ENCODE measurements at regions not wholly inside any gene's neighbourhood (a gene's known extent, or its start where the extent isn't known, plus 50 kb on each side); places are given as distances from the start of the nearest gene placed in this dataset.

DNA sequence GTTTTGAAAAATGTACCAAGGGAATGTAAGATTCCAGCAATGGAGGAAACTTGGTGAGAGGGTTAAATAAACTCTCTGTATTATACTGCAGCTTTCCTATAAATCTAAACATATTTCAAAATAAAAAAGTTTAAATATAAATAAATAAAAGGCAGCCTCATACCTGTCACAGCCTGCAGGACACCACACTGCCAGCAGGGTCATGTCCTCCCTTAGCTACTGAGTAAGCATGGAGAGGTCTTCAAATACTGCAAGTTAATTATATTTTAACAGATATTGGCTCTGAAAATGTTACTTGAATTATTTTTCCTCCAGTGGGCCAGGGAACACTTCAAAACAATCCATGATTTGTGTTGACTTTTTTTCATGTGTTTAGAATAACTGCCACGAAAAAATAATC, 852.8 kb upstream of the PCDH7 start:
- peaks cover 4 to 23% (median 9%) of the 10 kb centered on the region in 7 donors for H3K9me3 Mint-ChIP-seq
- ATAC-seq (ENCODE audit: low read depth in 2 of 2) = no peak
- no peak overlapping the region for H3K27ac Mint-ChIP-seq
- DNase-seq = no peak
- no peaks in the 10 kb centered on the region for H3K4me1 Mint-ChIP-seq
- no peaks in the 10 kb centered on the region for H3K27me3 Mint-ChIP-seq
- H3K36me3 Mint-ChIP-seq = no peaks in the 10 kb centered on the region
- no peak overlapping the region for H3K4me3 Mint-ChIP-seq

DNA sequence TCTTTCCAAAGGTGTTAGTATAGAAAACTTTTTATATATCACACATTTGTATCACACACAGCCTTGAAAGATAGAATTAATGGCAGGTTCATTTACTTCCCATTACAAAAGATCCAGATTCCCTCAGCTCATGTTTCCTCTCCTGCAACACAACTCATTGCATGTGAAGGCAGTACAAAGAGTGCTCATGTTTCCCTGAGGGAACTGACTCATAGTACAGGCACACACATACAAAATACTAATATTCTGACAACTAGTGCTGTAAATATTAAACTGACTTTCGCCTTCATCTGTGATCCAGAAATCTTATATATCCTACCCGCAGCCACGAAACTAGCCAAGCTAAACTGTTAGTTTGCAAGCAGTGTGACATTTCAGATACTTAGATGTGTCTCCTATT, 819.8 kb upstream of the PCDH7 start:
- no peaks in the 10 kb centered on the region for H3K27me3 Mint-ChIP-seq
- ATAC-seq (ENCODE audit: low read depth in 2 of 2) = no peak
- no peaks in the 10 kb centered on the region for H3K36me3 Mint-ChIP-seq
- H3K27ac Mint-ChIP-seq = no peak overlapping the region
- peaks cover 0 to 3% (median 0%) of the 10 kb centered on the region in 7 donors for H3K9me3 Mint-ChIP-seq
- H3K4me1 Mint-ChIP-seq = no peaks in the 10 kb centered on the region
- DNase-seq = no peak
- H3K4me3 Mint-ChIP-seq = no peak overlapping the region

DNA sequence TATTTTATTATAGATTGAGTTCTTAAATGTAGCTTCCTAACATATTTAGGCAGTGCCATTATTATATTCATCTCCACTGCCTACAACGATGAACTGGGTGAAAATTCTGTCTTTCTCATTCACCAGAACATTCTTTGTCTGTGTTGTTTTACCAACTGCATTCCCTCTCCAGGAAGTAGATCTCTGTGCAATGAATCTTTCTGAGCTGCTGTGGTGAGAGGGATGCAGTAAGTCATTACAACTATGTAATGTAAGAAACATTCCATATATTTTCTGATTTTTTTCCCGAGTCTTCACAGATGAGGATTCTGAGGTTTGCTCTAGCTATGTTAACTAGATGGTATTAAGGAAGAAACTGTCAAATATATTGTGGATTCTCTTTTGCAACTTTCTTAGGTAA, 811.9 kb upstream of the PCDH7 start:
- H3K4me1 Mint-ChIP-seq = no peaks in the 10 kb centered on the region
- no peak for DNase-seq
- no peaks in the 10 kb centered on the region for H3K36me3 Mint-ChIP-seq
- ATAC-seq (ENCODE audit: low read depth in 2 of 2) = no peak
- H3K9me3 Mint-ChIP-seq = peaks cover 0 to 14% (median 3%) of the 10 kb centered on the region in 7 donors
- no peak overlapping the region for H3K4me3 Mint-ChIP-seq
- H3K27ac Mint-ChIP-seq = no peak overlapping the region
- H3K27me3 Mint-ChIP-seq = no peaks in the 10 kb centered on the region

DNA sequence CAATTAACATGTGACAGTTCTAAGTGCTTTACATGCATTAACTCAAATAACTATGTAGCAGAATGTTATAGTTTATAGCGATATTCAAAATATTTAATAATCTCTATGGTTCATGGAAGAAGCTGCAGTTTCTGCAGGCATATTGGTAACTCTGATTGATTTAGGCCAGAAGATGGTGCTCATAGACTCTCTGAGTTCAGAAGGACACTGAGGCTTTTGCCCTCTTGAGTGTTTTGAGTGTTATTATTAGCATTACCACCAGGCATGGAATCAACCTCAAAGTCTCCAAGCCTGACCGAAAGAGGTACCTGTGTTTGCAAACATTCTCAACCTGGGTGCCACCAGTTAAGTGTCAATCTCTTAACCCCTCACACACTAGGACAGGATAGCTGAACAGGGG, 792.3 kb upstream of the PCDH7 start:
- ATAC-seq (ENCODE audit: low read depth in 2 of 2) (no peak), DNase-seq (no peak)
- H3K9me3 Mint-ChIP-seq = peaks cover 1 to 10% (median 4%) of the 10 kb centered on the region in 7 donors
- H3K4me3 Mint-ChIP-seq = no peak overlapping the region
- H3K27ac Mint-ChIP-seq = no peak overlapping the region
- H3K36me3 Mint-ChIP-seq = no peaks in the 10 kb centered on the region
- H3K27me3 Mint-ChIP-seq = no peaks in the 10 kb centered on the region
- no peaks in the 10 kb centered on the region for H3K4me1 Mint-ChIP-seq

DNA sequence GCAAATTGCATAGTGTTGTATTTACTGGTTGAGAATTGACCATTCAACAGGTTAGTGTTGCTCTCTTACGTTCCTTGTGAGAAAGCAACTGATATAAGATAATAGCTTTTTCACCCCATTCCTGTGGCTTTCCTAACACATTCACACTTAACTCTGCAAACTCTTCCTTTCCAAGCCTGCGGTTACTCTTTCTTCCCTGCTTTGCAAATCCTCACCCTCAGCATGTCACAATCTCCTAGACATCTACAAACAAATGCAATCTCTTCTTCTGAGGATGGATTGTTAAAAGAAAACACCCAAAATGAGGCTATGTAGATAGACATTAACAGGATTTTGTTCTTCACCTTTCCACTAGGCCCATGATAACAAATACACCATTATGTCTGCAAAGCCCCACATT, 771.7 kb upstream of the PCDH7 start:
- peaks cover 0 to 7% (median 5%) of the 10 kb centered on the region in 7 donors for H3K9me3 Mint-ChIP-seq
- H3K27me3 Mint-ChIP-seq = no peaks in the 10 kb centered on the region
- DNase-seq (no peak), ATAC-seq (ENCODE audit: low read depth in 2 of 2) (no peak)
- H3K27ac Mint-ChIP-seq = no peak overlapping the region
- H3K36me3 Mint-ChIP-seq = no peaks in the 10 kb centered on the region
- H3K4me3 Mint-ChIP-seq = no peak overlapping the region
- no peaks in the 10 kb centered on the region for H3K4me1 Mint-ChIP-seq

DNA sequence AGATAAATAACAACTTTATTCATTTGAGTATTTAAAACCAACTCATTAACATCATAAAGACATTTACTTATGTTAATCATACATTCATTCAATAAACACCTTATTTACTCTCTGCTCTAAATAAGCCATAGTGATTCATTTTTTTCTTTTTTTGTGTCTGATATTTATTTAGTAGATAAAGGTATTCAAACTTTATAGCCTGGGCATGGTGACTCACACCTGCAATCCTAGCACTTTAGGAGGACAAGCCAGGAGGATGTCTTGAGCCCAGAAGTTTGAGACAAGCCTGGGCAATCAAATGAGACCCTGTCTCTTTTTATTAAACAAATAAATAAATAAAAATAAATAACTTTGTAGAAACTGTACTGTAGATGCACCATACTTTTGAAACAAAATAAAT, 771.3 kb upstream of the PCDH7 start:
- H3K27ac Mint-ChIP-seq = no peak overlapping the region
- no peak for ATAC-seq (ENCODE audit: low read depth in 2 of 2)
- H3K27me3 Mint-ChIP-seq = no peaks in the 10 kb centered on the region
- H3K4me1 Mint-ChIP-seq = no peaks in the 10 kb centered on the region
- H3K9me3 Mint-ChIP-seq = peaks cover 0 to 7% (median 3%) of the 10 kb centered on the region in 7 donors
- H3K36me3 Mint-ChIP-seq = no peaks in the 10 kb centered on the region
- no peak overlapping the region for H3K4me3 Mint-ChIP-seq
- DNase-seq = no peak

DNA sequence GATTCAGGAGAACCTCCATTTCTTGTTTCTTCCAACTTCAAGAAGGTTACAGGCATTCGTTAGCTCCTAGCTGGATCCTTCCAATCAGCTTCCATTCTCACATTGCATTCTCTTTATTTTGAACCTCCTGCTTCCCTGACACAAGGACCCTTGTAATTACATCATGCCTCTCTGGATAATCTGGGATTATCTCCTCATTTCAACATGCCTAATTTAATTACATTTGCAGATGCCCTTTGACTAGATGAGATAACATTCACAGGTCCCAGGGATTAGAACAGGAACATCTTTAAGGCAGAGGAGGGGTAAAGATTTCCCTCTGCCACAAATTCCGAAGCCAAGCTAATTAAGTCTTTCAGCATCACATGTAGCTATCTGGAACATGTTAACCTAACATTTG, 753.8 kb upstream of the PCDH7 start:
- no peak overlapping the region for H3K4me3 Mint-ChIP-seq
- DNase-seq = no peak
- H3K36me3 Mint-ChIP-seq = no peaks in the 10 kb centered on the region
- peaks cover 0 to 10% (median 0%) of the 10 kb centered on the region in 7 donors for H3K9me3 Mint-ChIP-seq
- ATAC-seq (ENCODE audit: low read depth in 2 of 2) = no peak
- H3K4me1 Mint-ChIP-seq = no peaks in the 10 kb centered on the region
- no peak overlapping the region for H3K27ac Mint-ChIP-seq
- H3K27me3 Mint-ChIP-seq = no peaks in the 10 kb centered on the region

DNA sequence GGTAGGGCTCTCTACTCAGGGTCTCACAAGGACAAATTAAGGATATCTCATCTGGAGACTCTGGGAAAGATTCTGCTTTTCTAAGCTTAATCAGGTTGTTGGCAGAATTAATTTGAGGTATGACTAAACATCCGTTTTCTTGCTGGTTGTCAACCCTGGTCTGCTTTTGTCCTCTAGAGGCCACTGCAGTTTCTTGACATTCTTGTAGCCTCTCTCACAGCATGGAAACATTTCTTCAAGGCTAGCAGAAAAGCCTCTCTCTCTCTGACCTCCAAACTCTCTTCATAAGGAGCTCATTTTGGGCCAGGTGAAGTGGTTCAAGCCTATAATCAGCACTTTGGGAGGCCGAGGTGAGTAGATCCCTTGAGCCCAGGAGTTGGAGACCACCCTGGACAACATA, 749.5 kb upstream of the PCDH7 start:
- Mint-ChIP-seq H3K4me3 (no peak overlapping the region), H3K4me1 (no peaks in the 10 kb centered on the region), H3K9me3 (peaks cover 0 to 4% (median 0%) of the 10 kb centered on the region in 7 donors), H3K36me3 (no peaks in the 10 kb centered on the region), H3K27ac (no peak overlapping the region), H3K27me3 (no peaks in the 10 kb centered on the region)
- no peak for ATAC-seq (ENCODE audit: low read depth in 2 of 2)
- DNase-seq = no peak

DNA sequence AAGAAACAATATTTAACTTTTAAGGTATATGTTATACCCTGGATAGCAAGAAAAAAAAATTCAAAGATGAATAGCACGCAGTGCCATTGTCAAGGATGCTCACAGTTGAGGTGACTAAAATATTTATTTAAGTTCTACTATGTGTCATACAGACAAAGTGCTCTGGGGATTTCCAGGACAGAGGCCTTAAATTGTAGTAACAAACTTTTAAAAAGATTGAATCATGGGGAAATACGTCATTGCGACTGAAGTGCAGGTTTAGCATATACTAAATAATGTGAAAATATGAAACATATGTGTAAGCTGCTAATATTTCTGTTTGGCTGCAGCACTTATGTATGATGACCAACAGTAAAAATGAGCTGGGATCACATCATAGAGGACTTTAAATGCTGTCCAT, 748.0 kb upstream of the PCDH7 start:
- Mint-ChIP-seq H3K36me3 (no peaks in the 10 kb centered on the region), H3K4me1 (no peaks in the 10 kb centered on the region), H3K27ac (no peak overlapping the region), H3K27me3 (no peaks in the 10 kb centered on the region), H3K9me3 (peaks cover 0 to 4% (median 0%) of the 10 kb centered on the region in 7 donors), H3K4me3 (no peak overlapping the region)
- ATAC-seq (ENCODE audit: low read depth in 2 of 2) (no peak), DNase-seq (no peak)

DNA sequence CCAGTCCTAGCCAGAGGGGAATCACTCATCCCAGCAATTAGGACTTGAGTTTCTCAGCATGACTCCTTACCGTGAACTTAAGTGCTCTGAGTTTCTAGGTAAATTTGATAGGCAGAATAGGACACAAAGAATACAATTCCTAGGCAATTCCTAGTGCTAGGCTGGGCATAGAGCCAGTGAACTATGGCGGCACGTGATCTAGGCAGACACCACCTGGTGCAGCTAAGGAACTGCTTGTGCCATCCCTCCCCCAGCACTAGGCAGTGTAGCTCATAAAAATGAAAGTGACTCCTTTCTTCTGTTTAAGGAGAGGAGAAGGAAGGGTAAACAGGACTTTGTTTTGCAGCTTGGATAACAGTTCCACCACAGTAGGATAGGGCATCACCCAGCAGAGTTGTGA, 736.3 kb upstream of the PCDH7 start:
- Mint-ChIP-seq H3K4me3 (no peak overlapping the region), H3K27ac (no peak overlapping the region), H3K9me3 (peaks cover 0 to 3% (median 0%) of the 10 kb centered on the region in 7 donors), H3K4me1 (no peaks in the 10 kb centered on the region), H3K27me3 (no peaks in the 10 kb centered on the region), H3K36me3 (no peaks in the 10 kb centered on the region)
- DNase-seq = no peak
- ATAC-seq (ENCODE audit: low read depth in 2 of 2) = no peak

DNA sequence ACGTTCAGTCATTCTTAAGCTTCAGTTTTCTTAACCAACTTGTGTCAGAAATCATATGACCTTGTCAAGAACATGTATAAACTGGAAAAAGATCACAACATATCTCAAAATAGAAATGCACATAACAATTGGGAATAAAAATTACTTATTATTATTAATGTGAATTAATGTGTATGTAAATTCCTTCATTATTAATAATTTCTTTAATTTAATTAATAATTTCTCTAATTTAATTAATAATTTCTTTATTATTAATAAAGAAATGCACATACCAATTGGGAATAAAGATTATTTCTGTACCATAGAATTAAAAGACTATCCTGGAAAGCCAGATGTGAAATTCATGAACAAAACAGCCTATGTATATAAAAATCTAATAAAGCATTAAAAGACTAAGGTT, 718.5 kb upstream of the PCDH7 start:
- no peak overlapping the region for H3K27ac Mint-ChIP-seq
- H3K4me1 Mint-ChIP-seq = no peaks in the 10 kb centered on the region
- no peak for DNase-seq
- no peaks in the 10 kb centered on the region for H3K27me3 Mint-ChIP-seq
- H3K9me3 Mint-ChIP-seq = peaks cover 0 to 6% (median 2%) of the 10 kb centered on the region in 7 donors
- no peaks in the 10 kb centered on the region for H3K36me3 Mint-ChIP-seq
- no peak overlapping the region for H3K4me3 Mint-ChIP-seq
- ATAC-seq (ENCODE audit: low read depth in 2 of 2) = no peak

DNA sequence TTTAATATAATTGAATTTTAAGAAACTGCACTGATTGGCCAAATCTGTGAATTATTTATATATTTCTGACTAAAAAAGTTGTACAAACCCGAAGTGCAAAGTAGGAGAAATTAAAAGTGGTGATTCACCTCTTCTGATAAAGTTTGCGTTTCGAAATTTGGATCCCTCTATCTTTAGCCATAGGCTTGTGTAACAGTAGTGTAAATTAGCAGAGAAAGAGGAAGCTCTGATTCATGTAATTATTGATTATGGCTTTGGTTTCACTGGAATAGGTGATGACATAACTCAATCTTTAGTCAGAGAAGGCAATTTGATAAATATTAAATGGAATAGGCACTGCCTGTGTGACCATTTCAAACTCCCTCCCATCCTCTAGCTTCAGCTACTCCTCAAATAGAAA, 717.8 kb upstream of the PCDH7 start:
- Mint-ChIP-seq H3K27me3 (no peaks in the 10 kb centered on the region), H3K4me3 (no peak overlapping the region), H3K4me1 (no peaks in the 10 kb centered on the region), H3K9me3 (peaks cover 0 to 6% (median 4%) of the 10 kb centered on the region in 7 donors), H3K27ac (no peak overlapping the region), H3K36me3 (no peaks in the 10 kb centered on the region)
- ATAC-seq (ENCODE audit: low read depth in 2 of 2) (no peak), DNase-seq (no peak)

DNA sequence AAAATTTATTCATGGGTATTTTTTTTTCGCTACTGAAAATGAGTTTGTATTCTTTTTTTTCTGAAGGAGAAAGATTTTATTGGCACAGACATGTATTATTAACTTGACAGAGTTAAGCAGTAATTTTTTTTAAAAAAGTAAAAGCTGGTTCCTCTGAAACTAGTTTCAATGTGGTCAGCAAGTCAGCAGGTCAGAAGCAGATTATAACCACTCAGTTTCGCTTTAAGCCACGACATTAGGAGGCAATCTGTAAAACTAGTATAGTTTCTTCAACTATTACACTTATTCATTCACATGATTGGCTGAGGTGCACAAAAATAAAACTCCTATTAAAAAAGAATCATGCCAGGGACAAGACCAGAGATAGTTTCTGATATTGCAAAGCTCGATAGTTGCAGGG, 714.2 kb upstream of the PCDH7 start:
- no peak for ATAC-seq (ENCODE audit: low read depth in 2 of 2)
- H3K27ac Mint-ChIP-seq = no peak overlapping the region
- H3K36me3 Mint-ChIP-seq = no peaks in the 10 kb centered on the region
- no peaks in the 10 kb centered on the region for H3K4me1 Mint-ChIP-seq
- no peak overlapping the region for H3K4me3 Mint-ChIP-seq
- peaks cover 0 to 12% (median 8%) of the 10 kb centered on the region in 7 donors for H3K9me3 Mint-ChIP-seq
- DNase-seq = no peak
- no peaks in the 10 kb centered on the region for H3K27me3 Mint-ChIP-seq

DNA sequence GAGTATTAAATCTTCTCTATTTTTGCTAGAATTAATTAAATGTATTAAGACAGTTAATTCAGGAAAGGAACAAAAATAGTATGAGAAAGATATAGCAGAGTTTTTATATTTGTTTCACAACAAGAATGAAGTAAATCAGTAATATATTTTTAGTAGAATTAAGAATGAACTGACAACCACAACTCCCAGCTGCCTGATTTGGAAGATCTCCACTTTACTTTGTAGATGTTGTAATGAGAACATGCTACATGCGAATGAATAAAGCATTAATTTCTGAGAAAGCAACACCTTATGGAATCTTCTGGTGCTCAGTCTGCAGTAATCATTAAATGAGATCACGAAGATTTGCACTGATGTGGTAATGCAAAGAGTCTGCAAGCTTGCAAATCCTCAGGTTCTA, 695.6 kb upstream of the PCDH7 start:
- H3K4me1 Mint-ChIP-seq = no peaks in the 10 kb centered on the region

DNA sequence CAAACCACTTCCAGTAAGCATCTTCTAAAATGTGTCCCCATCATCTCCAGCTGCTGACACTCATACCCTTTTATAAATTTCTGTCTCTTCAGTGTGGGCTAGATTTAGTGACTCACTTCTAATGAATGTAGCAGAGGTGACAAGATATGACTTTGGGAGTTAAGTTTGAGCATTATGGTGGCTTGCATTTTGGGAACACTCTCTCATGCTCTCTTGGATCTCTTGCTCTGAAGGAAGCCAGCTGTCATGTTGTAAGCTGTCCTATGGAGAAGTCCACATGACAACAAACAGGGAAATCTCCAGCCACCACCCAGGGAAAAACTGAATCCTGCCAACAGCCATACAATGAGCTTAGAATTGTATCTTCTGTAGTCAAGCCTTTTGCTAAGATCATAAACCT, 691.3 kb upstream of the PCDH7 start:
- H3K4me1 Mint-ChIP-seq = no peaks in the 10 kb centered on the region
- DNase-seq (no peak), ATAC-seq (ENCODE audit: low read depth in 2 of 2) (no peak)
- H3K27ac Mint-ChIP-seq = no peak overlapping the region
- no peaks in the 10 kb centered on the region for H3K36me3 Mint-ChIP-seq
- H3K27me3 Mint-ChIP-seq = no peaks in the 10 kb centered on the region
- no peak overlapping the region for H3K4me3 Mint-ChIP-seq
- peaks cover 0 to 9% (median 4%) of the 10 kb centered on the region in 7 donors for H3K9me3 Mint-ChIP-seq

More for the DNA sequence above, 695.6 kb upstream of the PCDH7 start:
- Mint-ChIP-seq H3K4me3 (no peak overlapping the region), H3K27ac (no peak overlapping the region), H3K27me3 (no peaks in the 10 kb centered on the region), H3K9me3 (peaks cover 0 to 9% (median 4%) of the 10 kb centered on the region in 7 donors), H3K36me3 (no peaks in the 10 kb centered on the region)
- ATAC-seq (ENCODE audit: low read depth in 2 of 2) = no peak
- no peak for DNase-seq

Data from naive B cell (primary cell).